ENCODE measurements at regions not wholly inside any gene's neighbourhood (a gene's known extent, or its start where the extent isn't known, plus 50 kb on each side); places are given as distances from the start of the nearest gene placed in this dataset.

DNA sequence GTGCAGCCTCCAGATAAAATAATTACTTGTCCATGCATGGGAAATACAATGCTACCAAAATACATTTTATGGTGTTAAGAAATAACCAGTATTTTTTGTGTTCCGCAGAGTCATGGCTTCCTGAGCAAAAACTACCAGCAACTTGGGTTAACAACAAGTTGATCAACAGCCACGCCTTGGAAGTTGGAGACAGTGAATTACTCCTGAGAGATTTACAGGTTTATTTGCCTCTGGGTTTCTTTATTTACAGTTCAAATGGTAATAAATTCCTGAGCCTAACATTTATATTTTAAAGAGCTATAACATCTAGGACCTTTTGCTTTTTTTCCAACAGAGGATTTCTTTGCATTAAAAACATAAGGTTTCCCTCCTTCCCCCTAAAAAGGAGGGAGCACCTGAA, 194.0 kb downstream of the IPO8 start:
- Histone ChIP-seq H3K4me3 (ENCODE audit: low read depth, low read length) (no peak overlapping the region), H3K9ac (ENCODE audit: low read depth, low read length) (no peak overlapping the region), H3K27me3 (ENCODE audit: control insufficient read depth, insufficient read depth, low read length) (no peaks in the 10 kb centered on the region), H3K9me3 (ENCODE audit: control insufficient read depth, insufficient read depth, low read length) (no peaks in the 10 kb centered on the region), H3K4me1 (ENCODE audit: control insufficient read depth, insufficient read depth, low read length) (no peaks in the 10 kb centered on the region), H3K36me3 (ENCODE audit: control insufficient read depth, insufficient read depth, low read length) (no peaks in the 10 kb centered on the region)

DNA sequence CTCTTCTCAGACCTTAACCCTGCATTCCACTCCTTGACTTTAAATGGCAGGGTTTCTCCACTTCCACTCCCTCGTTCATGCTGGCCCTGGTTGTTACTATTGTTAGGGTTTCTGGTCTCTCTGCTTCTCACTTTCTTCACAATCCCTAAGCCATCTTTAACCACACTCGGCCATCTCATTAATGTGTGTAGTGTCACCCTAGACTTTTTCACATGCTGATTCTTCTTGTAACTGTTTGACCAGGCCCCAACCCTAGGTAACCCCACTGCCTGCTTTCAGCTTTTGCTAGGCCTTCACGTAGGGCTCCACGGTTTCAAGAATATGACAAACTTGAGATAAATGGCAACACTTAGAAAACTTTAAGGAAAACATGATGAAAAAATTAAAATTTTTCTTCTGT, 195.1 kb downstream of the IPO8 start:
- no peaks in the 10 kb centered on the region for H3K27me3 ChIP-seq (ENCODE audit: control insufficient read depth, insufficient read depth, low read length)
- H3K36me3 ChIP-seq (ENCODE audit: control insufficient read depth, insufficient read depth, low read length), result no peaks in the 10 kb centered on the region
- H3K4me3 ChIP-seq (ENCODE audit: low read depth, low read length), result no peak overlapping the region
- no peak overlapping the region for H3K9ac ChIP-seq (ENCODE audit: low read depth, low read length)
- no peaks in the 10 kb centered on the region for H3K9me3 ChIP-seq (ENCODE audit: control insufficient read depth, insufficient read depth, low read length)
- H3K4me1 ChIP-seq (ENCODE audit: control insufficient read depth, insufficient read depth, low read length), result no peaks in the 10 kb centered on the region

DNA sequence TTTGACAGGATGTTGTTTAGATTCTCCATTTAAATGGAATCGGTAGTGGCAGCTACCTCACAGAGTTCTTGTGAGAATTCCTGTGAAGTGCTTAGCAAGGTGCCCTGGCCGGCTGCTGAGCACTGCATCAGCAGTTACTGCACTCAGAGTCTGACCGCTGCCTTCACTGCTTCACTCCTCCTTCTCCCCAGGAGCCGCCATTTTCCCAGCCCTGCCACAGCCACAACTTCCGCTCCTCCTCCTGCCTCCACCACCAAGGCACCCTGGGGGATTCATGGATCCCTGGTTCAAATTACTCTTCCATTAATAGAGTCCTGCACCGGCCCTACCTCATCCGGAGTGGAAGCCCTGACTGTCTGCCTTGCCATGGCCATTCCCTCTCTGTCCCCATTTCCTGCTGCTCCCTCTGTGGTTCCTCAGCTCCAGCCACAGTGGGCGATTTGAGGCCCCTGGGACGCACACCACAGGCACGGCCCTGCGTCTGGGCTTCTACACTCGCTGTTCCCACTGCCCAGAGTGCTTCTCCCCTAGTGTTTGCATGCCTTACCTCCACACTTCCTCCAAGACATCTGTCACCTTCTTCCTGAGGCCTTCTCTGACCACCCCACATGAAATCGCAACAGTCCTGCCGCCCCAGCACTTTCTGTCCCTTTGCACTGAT, 210.3 kb downstream of the IPO8 start:
- Histone ChIP-seq H3K27me3 (ENCODE audit: control insufficient read depth, insufficient read depth, low read length) (no peaks in the 10 kb centered on the region), H3K4me1 (ENCODE audit: control insufficient read depth, insufficient read depth, low read length) (no peaks in the 10 kb centered on the region), H3K9ac (ENCODE audit: low read depth, low read length) (no peak overlapping the region), H3K36me3 (ENCODE audit: control insufficient read depth, insufficient read depth, low read length) (no peaks in the 10 kb centered on the region), H3K9me3 (ENCODE audit: control insufficient read depth, insufficient read depth, low read length) (no peaks in the 10 kb centered on the region), H3K4me3 (ENCODE audit: low read depth, low read length) (no peak overlapping the region)

DNA sequence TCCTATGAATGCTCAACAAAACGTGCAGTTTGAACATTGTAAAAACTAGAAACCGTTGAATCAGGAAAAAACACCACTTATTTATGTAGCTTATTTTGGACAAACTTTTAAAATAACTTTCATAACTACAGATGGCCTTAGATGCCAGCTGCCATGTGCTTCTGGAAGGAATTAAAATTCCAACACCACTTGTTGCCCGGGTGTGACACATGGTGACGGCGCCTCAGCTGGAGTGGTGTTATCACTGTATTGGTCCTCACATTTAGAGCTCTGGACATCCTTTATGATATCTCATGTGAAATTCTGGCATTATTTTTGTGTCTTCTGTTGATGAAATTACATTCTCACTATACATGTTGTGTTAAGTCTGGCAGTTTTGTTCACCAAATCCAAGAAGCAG, 211.0 kb downstream of the IPO8 start:
- no peak overlapping the region for H3K4me3 ChIP-seq (ENCODE audit: low read depth, low read length)
- no peak overlapping the region for H3K9ac ChIP-seq (ENCODE audit: low read depth, low read length)
- H3K4me1 ChIP-seq (ENCODE audit: control insufficient read depth, insufficient read depth, low read length), result no peaks in the 10 kb centered on the region
- no peaks in the 10 kb centered on the region for H3K27me3 ChIP-seq (ENCODE audit: control insufficient read depth, insufficient read depth, low read length)
- no peaks in the 10 kb centered on the region for H3K9me3 ChIP-seq (ENCODE audit: control insufficient read depth, insufficient read depth, low read length)
- H3K36me3 ChIP-seq (ENCODE audit: control insufficient read depth, insufficient read depth, low read length), result no peaks in the 10 kb centered on the region

DNA sequence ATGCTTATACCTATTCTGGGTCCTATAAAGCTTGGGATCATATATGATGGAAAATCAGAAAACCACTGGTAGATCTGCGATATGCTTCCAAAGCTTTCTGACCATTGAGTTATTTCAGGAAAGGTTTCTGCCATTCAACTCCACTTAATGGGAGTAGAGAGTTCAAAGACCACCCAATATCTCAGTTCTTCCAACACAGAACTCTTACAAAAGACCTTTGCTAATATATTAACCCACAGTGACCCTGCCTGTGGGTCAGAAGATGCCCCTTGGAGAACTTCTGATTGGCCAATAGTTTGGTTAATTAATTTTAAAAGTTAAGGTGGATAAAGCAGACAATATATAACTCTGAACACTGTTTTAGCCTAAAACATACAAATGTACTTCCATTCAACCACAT, 213.0 kb downstream of the IPO8 start:
- Histone ChIP-seq H3K36me3 (ENCODE audit: control insufficient read depth, insufficient read depth, low read length) (no peaks in the 10 kb centered on the region), H3K9ac (ENCODE audit: low read depth, low read length) (no peak overlapping the region)

DNA sequence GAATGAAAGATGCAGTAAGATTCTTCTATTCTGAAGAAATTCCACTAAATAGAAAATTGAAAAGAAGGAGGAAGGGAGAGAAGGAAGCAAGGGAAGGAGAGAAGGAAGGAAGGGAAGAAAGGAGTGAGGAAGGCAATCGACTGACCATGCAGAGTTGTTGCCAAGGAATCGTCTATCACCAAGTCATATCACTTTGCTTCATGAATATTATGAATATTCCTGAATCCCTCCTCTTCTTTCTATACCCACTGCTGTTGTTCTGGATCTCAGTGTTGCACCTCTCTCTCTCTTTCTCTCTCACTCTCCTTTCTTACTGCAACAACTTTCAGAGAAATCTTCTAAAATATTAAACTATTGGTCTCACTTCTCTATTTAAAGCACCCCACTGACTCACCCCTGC, 222.4 kb downstream of the IPO8 start:
- Histone ChIP-seq H3K4me1 (ENCODE audit: control insufficient read depth, insufficient read depth, low read length) (no peaks in the 10 kb centered on the region), H3K36me3 (ENCODE audit: control insufficient read depth, insufficient read depth, low read length) (no peaks in the 10 kb centered on the region), H3K9ac (ENCODE audit: low read depth, low read length) (no peak overlapping the region), H3K4me3 (ENCODE audit: low read depth, low read length) (no peak overlapping the region), H3K9me3 (ENCODE audit: control insufficient read depth, insufficient read depth, low read length) (peaks cover 5% of the 10 kb centered on the region), H3K27me3 (ENCODE audit: control insufficient read depth, insufficient read depth, low read length) (no peaks in the 10 kb centered on the region)

More for the DNA sequence above, 213.0 kb downstream of the IPO8 start:
- H3K4me3 ChIP-seq (ENCODE audit: low read depth, low read length), result no peak overlapping the region
- no peaks in the 10 kb centered on the region for H3K9me3 ChIP-seq (ENCODE audit: control insufficient read depth, insufficient read depth, low read length)
- H3K27me3 ChIP-seq (ENCODE audit: control insufficient read depth, insufficient read depth, low read length), result no peaks in the 10 kb centered on the region
- no peaks in the 10 kb centered on the region for H3K4me1 ChIP-seq (ENCODE audit: control insufficient read depth, insufficient read depth, low read length)

DNA sequence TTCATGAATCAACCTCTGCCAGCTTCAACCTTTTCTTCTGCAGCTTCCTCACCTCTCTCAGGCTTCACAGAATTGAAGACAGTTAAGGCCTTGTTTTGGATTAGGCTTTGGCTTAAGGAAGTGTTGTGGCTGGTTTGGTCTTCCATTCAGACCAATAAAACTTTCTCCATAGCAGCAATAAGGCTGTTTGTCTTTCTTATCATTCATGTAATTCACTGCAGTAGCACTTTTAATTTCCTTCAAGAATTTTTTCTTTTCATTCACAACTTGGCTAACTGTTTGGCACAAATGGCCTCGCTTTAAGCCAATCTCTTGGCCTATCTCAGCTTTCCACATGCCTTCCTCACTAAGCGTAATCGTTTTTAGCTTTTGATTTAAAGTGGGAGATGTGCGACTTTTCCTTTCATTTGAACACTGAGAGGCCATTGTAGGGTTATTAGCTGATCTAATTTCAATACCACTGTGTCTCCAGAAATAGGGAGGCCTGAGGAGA, 229.5 kb downstream of the IPO8 start:
- Histone ChIP-seq H3K4me3 (ENCODE audit: low read depth, low read length) (no peak overlapping the region), H3K36me3 (ENCODE audit: control insufficient read depth, insufficient read depth, low read length) (no peaks in the 10 kb centered on the region)

DNA sequence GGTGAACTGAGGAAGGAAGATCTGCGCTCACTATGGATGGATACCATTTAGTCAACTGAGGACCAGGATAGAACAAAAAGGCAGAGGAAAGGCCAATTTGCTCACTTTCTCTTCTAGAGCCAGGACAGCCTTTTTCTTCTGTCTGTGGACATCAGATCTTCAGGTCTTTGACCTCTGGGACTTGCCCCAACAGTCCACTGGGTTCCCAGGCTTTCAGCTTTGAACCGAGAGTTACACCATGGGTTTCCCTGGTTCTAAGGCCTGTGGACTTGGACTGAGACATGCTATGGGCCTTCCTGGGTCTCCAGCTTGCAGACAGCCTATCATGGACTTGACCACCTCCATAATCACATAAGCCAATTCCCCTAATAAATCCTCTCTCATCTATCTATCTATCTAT, 232.0 kb downstream of the IPO8 start:
- H3K9ac ChIP-seq (ENCODE audit: low read depth, low read length), result no peak overlapping the region
- H3K36me3 ChIP-seq (ENCODE audit: control insufficient read depth, insufficient read depth, low read length), result no peaks in the 10 kb centered on the region
- no peaks in the 10 kb centered on the region for H3K9me3 ChIP-seq (ENCODE audit: control insufficient read depth, insufficient read depth, low read length)
- H3K4me3 ChIP-seq (ENCODE audit: low read depth, low read length), result no peak overlapping the region
- H3K27me3 ChIP-seq (ENCODE audit: control insufficient read depth, insufficient read depth, low read length), result no peaks in the 10 kb centered on the region
- no peaks in the 10 kb centered on the region for H3K4me1 ChIP-seq (ENCODE audit: control insufficient read depth, insufficient read depth, low read length)

More for the DNA sequence above, 229.5 kb downstream of the IPO8 start:
- H3K9me3 ChIP-seq (ENCODE audit: control insufficient read depth, insufficient read depth, low read length), result peaks cover 5% of the 10 kb centered on the region
- H3K4me1 ChIP-seq (ENCODE audit: control insufficient read depth, insufficient read depth, low read length), result no peaks in the 10 kb centered on the region
- H3K27me3 ChIP-seq (ENCODE audit: control insufficient read depth, insufficient read depth, low read length), result no peaks in the 10 kb centered on the region
- H3K9ac ChIP-seq (ENCODE audit: low read depth, low read length), result no peak overlapping the region

DNA sequence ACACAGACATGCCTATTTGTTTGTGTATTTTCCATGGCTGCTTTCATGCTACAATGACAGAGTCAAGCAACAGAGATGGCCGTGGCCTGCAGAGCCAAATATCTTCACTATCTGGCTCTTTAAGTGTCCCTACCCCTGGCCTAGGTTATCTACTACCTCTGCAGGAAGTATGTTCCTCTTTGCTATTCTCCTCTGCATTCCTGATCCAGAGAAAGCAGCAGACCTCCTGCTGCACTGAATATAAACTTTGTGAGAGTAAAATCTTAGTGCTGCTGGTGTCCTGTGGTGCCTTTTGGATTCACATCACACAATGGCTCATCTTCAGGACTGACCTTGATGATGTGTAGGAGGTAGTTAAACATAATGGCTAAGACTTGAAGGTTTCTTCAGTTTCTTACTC, 233.4 kb downstream of the IPO8 start:
- Histone ChIP-seq H3K4me3 (ENCODE audit: low read depth, low read length) (no peak overlapping the region), H3K9ac (ENCODE audit: low read depth, low read length) (no peak overlapping the region), H3K4me1 (ENCODE audit: control insufficient read depth, insufficient read depth, low read length) (no peaks in the 10 kb centered on the region), H3K9me3 (ENCODE audit: control insufficient read depth, insufficient read depth, low read length) (no peaks in the 10 kb centered on the region), H3K27me3 (ENCODE audit: control insufficient read depth, insufficient read depth, low read length) (no peaks in the 10 kb centered on the region), H3K36me3 (ENCODE audit: control insufficient read depth, insufficient read depth, low read length) (no peaks in the 10 kb centered on the region)

DNA sequence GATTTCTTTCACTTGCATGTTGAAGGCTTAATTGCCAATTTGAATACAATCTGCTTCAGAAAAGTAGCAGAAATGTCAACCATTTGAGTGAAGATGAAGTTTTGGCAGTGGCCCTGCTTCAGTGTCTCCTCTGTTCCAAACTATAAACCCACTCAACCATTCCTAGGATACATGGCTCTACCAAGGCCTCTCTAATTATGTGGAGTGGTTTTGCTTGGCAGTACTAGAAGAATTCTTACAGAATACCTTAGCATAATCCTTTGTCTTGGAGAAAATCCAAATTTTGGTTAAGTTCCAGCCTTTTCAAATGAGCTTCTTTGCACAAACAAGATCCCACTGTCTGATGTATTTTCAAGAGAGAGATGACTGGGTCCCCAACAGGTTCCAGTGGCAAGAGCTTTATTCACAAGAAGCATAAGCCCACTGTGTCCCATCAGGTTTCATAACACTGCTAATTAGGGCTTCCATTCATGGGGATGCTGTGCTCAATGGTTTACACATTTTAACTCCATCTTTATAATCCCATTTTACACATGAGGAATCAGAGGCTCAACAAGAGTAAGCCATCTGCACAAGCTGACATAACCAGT, 234.5 kb downstream of the IPO8 start:
- Histone ChIP-seq H3K4me3 (ENCODE audit: low read depth, low read length) (no peak overlapping the region), H3K4me1 (ENCODE audit: control insufficient read depth, insufficient read depth, low read length) (no peaks in the 10 kb centered on the region), H3K9me3 (ENCODE audit: control insufficient read depth, insufficient read depth, low read length) (no peaks in the 10 kb centered on the region), H3K9ac (ENCODE audit: low read depth, low read length) (no peak overlapping the region), H3K36me3 (ENCODE audit: control insufficient read depth, insufficient read depth, low read length) (no peaks in the 10 kb centered on the region), H3K27me3 (ENCODE audit: control insufficient read depth, insufficient read depth, low read length) (no peaks in the 10 kb centered on the region)

DNA sequence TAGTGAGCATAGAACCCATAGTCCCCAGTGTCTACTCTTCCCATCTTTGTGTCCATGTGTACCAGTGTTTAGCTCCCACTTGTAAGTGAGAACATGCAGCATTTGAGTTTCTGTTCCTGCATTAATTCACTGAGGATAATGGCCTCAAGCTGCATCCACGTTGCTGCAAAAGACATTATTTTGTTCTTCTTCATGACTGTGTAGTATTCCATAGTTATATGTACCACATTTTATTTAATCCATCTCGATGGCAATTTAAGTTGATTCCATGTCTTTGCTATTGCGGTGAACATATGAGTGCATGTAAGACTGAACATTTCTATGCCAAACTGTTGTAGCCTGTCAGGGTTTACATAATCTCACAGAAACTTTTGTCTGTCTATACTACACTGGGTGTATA, 237.2 kb downstream of the IPO8 start:
- no peaks in the 10 kb centered on the region for H3K36me3 ChIP-seq (ENCODE audit: control insufficient read depth, insufficient read depth, low read length)
- no peak overlapping the region for H3K4me3 ChIP-seq (ENCODE audit: low read depth, low read length)
- no peak overlapping the region for H3K9ac ChIP-seq (ENCODE audit: low read depth, low read length)
- H3K27me3 ChIP-seq (ENCODE audit: control insufficient read depth, insufficient read depth, low read length), result no peaks in the 10 kb centered on the region
- no peaks in the 10 kb centered on the region for H3K9me3 ChIP-seq (ENCODE audit: control insufficient read depth, insufficient read depth, low read length)
- no peaks in the 10 kb centered on the region for H3K4me1 ChIP-seq (ENCODE audit: control insufficient read depth, insufficient read depth, low read length)

DNA sequence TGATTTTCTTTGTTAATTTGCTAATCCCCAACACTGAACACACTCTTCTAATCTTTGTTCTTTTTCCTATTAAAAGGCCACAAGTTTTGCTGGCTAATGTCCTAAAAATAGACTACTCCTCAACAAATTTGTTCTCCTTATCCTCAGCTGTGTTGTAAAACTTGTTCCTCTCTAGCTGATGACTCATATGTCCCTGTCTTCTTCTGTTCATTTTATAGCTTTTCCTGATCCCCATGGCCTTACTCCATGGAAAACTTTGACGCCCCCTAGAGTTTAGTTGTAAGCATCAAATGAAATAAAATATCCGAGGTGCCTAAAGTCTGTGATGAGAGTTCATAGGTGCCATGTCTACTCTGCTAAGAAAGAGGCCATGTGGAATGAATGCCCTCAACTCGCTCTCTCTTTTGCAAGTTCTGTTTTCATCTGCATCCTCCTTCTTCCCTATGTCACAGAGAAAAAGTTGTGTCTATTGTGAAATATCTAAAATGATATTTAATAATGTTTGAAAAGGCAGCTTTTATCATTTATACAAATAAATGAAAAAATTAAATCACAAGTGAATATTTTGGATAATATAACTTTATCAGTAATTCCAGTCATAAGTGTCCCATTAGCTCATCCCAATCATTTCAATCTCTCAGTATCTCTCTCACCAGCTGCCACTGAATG, 237.9 kb downstream of the IPO8 start:
- no peak overlapping the region for H3K9ac ChIP-seq (ENCODE audit: low read depth, low read length)
- no peaks in the 10 kb centered on the region for H3K4me1 ChIP-seq (ENCODE audit: control insufficient read depth, insufficient read depth, low read length)
- H3K9me3 ChIP-seq (ENCODE audit: control insufficient read depth, insufficient read depth, low read length), result no peaks in the 10 kb centered on the region
- H3K27me3 ChIP-seq (ENCODE audit: control insufficient read depth, insufficient read depth, low read length), result no peaks in the 10 kb centered on the region
- H3K4me3 ChIP-seq (ENCODE audit: low read depth, low read length), result no peak overlapping the region
- no peaks in the 10 kb centered on the region for H3K36me3 ChIP-seq (ENCODE audit: control insufficient read depth, insufficient read depth, low read length)

Data from iPS-15b (cell line).